Astrocyte (in vitro differentiated cells and primary cell): ENCODE measurements at regions not wholly inside any gene's neighbourhood (a gene's known extent, or its start where the extent isn't known, plus 50 kb on each side); places are given as distances from the start of the nearest gene placed in this dataset.

Source experiments
- CTCF ChIP-seq: IDR thresholded peaks from 2 replicates; pipeline ENCODE4 v1.5.1; 2011; ENCODE audit warnings: low read depth, mild to moderate bottlenecking, inconsistent platforms, low read length, moderate library complexity; ENCODE audit not compliant: insufficient read depth
- EZH2 ChIP-seq: IDR thresholded peaks from 2 replicates; pipeline ENCODE4 v1.6.1; 2012; ENCODE audit warnings: mild to moderate bottlenecking, low read length, inconsistent platforms; ENCODE audit not compliant: insufficient read depth

- no peak for TF ChIP-seq CTCF
- TF ChIP-seq EZH2: no peak
These were observed 172.5 kb upstream of the GLRA1 start for GRCh38 chr5:152097128-152097527.
